ENCODE measurements at regions not wholly inside any gene's neighbourhood (a gene's known extent, or its start where the extent isn't known, plus 50 kb on each side); places are given as distances from the start of the nearest gene placed in this dataset.

DNA sequence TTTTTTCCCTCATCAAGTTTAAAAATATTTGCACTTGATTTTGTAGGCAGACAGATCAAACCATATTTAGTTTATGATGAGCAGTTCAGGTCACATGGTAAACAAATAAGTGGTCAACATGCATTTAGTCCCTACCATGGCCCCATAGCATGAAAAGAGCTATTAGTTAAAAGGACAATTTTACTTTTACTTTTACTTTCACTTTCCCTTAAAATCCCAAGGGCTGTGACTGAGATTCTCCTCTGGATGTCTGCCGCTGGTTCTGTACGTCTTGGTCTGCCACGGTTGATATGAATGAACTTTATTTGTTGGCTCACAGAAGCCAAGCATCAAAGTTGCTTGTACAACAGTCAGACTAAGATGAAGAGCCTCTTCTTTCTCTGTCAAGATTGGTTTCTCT, 626.2 kb upstream of the CDH7 start:
- no peak for DNase-seq

- DNase-seq, result no peak
Measured at GRCh38 chr18:65103864-65104263, 646.9 kb upstream of the CDH7 start.

DNA sequence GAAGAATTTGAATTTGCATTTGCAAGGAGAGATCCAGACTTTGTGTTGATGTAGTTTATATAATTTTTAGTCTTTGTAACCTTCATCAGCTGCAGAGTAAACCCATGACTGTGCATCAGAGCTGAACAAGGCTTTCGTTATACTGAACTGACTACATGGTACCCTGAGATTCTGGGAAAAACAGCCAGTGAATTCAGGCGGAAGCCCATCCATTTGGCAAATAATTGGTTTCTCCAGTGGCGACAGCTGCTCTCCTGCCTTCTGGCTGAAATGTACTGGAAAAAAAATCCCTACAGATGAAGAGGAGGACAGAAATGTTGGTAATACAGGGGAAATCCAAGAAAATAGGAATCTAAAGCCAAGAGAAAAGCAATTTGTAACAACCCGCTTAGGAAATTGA, 657.5 kb upstream of the CDH7 start:
- no peak for DNase-seq

DNA sequence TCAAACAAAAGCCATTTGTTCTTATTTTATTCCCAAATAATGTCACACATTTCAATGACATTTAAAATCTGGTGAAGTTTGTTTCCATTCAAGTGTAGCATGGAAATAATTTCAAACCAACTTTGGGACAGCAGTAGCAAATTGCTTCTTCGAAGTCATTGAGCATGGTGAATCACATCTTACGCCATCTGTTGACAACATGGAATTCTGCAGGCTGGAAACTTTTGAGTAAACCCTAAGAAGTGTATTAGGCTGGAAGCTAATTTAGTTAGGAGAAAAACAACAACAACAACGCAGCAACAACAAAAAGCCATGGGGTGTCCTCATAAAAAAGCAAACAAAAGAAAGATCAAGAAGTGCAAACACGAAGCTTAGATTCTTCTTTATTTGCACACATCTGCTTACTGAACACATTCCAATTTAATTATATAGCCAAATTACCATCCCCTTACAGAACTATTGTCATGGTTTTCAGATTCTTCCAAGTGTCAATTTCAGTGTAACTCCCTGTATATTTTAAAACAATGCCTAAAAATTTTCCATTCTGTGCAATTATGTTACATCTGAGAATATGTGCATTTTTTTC, 659.0 kb upstream of the CDH7 start:
- no peak for DNase-seq

DNA sequence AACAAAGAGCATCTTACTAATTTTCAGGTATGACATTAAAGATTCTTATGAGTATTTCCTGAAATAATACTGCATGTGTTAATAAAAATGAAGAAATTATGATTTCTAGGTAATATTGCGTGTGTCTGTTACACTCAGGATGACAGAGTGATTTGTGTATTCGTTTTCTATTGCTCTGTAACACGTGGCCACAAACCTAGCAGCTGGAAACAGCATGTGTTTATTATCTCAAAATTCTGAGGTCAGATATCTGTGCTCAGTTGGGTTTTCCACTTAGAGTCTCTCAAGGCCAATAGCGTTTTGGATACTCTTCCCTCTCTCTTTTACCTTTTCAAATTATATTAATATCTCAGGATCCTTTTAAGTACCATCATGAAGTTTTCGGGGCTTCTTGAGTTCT, 667.9 kb upstream of the CDH7 start:
- no peak for DNase-seq

- DNase-seq, result no peak
Measured at GRCh38 chr18:65081786-65082185, 669.0 kb upstream of the CDH7 start.

GRCh38 chr18:65073060-65073550, 677.7 kb upstream of the CDH7 start:
- DNase-seq, result no peak

DNA sequence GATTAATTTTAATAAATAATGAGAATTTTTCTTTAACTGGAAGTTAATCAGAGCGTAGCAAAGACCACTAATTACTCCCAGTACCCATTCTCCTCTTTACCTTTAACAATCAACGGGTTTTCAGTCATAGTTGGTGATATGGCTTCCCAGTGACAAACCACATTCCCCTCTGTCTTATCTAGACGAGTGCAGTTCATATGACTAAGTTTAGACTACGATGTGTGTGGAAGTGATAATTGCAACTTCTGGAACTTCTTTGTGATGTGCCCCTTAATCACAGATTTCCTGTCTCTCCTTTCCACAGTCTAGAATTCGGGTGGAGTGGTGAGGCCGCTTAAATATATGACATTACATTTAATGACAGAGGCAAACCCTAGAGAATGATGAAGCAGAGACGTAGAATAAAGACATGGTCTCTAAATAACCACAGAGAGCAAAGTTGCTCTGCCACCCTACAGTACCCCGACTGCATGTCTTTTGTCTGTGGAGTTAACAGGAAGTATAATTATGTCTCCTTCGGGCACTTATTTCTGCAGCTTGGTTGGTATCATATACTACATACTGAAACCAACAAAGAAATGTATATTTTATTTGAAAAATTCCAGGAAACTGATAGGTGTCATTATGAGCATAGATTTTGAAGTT, 693.3 kb upstream of the CDH7 start:
- no peak for DNase-seq

GRCh38 chr18:65056575-65056974, 694.2 kb upstream of the CDH7 start:
- DNase-seq, result no peak

DNA sequence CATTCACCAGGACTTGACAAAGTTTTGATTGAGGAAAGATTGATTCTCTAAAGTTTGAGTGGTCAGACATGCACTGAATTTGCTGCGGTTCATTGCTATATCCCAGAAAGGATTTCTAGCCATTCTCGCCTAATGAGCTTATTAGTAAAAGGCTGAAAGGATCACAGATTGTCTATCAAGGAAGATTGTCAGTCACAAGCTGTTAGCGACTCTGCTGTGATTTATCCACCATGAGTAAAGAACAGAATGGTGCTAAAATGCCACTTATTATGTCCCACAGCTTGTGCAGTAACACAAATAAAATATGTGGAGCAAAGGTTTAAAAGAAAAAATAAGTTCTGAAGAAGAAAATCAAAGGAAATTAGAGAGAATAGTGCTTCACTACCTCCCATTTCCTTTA, 701.2 kb upstream of the CDH7 start:
- no peak for DNase-seq

GRCh38 chr18:65039578-65039977, 711.2 kb upstream of the CDH7 start:
- DNase-seq, result no peak

DNA sequence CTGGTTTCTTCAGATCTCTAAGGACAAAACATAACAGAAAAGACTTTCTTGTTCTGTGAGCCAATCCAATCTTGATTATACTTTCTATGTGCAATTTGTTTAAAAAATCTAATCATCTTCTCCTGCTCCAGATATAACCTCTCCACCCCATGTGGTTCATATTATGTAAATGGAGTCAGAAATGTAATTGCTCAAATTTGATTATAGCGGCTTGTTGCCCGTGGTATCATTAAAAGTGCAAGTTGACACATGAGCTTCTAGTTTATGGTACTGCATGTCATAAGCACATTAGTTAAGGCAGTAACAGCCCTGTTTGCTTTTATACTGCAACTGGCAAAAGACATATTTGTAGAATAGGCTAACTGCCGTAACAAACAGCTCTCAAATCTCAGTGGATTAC, 715.1 kb upstream of the CDH7 start:
- no peak for DNase-seq

DNA sequence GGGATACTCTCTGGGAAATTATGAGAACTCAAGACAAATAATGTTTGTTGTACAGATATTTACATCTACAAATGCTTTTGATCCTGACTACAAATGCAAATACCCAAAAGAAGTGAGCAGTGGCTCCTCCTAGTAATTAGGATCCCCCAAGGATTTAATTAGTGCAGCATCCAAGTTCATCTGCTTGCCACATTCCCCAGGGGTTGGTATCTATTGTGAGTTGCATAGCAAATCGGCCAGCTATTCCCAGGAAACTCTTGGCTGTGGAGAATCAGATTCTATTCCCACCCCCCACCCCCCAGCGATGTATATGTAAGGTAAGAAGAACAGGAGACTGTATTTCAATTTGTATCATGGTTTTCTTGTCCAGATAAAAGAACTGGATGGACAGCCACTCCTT, 725.1 kb upstream of the CDH7 start:
- DNase-seq, result no peak

DNA sequence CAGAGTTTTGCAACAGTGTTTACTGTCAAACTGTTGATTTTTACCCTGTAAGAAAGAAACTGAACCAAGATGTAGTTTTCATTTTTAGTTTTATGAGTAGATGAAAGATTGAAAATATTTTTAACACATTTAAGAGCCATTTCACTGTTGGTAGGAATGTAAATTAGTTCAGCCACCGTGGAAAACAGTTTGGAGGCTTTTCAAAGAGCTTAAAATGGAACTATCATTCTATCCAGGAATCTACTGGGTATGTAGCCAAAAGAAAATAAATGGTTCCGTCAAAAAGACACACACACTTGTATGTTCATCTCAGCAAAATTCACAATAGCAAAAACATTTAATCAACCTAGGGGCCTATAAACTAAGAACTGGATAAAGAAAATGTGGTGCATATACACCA, 729.8 kb upstream of the CDH7 start:
- no peak for DNase-seq

DNA sequence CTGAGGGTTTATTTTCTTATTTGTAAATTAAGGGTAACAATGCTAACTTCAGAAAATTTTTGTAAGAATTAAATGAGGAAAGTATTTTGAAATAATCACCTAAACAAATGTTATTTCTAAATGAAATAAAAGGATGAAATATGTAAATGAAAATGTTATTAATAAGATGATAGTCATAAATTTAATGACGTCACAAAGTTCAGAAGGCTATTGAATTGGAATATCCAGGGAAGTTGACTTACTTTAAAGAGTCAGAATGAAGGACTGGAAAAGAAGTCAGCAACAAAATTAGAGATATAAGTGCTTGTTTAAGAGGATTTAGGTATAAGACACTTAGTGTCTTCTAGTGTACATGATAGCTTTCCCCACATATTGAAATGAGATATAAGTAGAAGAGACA, 732.6 kb upstream of the CDH7 start:
- no peak for DNase-seq

DNA sequence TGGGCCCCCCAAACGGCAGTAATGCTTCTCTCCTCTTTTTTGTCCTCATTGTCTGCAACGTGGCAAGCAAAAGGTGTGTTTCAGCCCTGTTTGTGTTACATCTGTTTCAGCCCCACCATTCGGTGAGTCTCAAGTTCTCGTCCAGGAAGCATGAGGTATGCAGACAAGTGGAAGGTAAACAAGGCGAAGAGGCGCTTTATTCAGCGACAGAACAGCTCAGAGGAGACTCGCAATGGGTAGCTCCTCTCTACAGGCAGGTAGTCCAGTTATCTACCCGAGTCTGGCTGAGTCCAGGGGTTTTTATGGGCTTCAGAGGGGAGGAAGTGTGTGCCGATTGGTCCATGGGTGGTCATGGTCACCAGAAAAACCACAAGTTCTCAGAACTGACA, 733.4 kb upstream of the CDH7 start:
- DNase-seq, result no peak

GRCh38 chr18:65016631-65017371, 734.0 kb upstream of the CDH7 start:
- DNase-seq, result no peak

DNA sequence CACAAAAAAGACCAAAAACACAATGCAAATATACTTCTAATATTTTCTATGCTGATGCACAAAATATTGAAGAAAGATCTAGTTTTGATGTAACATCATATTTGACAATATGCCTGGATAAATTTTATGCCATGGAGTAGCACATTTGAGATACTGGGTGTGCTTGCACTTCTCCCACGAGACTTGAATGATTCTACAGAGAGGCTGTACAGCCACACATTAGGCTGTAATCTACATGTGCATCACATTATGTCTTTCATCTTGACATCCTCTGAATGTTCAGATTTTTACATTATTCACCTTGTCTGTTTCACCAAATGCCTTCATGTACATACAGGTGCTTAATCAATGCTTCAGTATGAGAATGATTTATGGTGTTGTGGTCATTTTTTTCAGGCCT, 756.4 kb upstream of the CDH7 start:
- DNase-seq, result no peak

GRCh38 chr18:64993695-64994094, 757.1 kb upstream of the CDH7 start:
- DNase-seq, result no peak

- no peak for DNase-seq
Measured at GRCh38 chr18:64992654-64993053, 758.2 kb upstream of the CDH7 start.

- no peak for DNase-seq
Measured at GRCh38 chr18:64991102-64991501, 759.7 kb upstream of the CDH7 start.

- DNase-seq, result no peak
Measured at GRCh38 chr18:64986906-64987495, 763.8 kb upstream of the CDH7 start.

GRCh38 chr18:64983497-64984238, 767.1 kb upstream of the CDH7 start:
- no peak for DNase-seq

Measured in CD4-positive, alpha-beta T cell treated with Interferon gamma for 1 hour (primary cell).